ENCODE measurements at regions not wholly inside any gene's neighbourhood (a gene's known extent, or its start where the extent isn't known, plus 50 kb on each side); places are given as distances from the start of the nearest gene placed in this dataset.

GRCh38 chr4:14864365-14865030 lies 137.8 kb upstream of the CPEB2 start:
- intact Hi-C loops (cut with DNase I) = loop anchor here in 1 of 2 donors (10.0 kb wide), 1 partner anchor 130 kb away; no protein-coding TSS in a partner anchor
- 45 to 61% (median 50%) methylated on average over 3 of the region's 3 CpGs for WGBS, 3 donors
- peak in 1 of 4 donors; percentile 24 for ATAC-seq
- DNase-seq = no peak
- Histone ChIP-seq H3K9me3 (no peaks in the 10 kb centered on the region), H3K27ac (no peak overlapping the region), H3K27me3 (ENCODE audit: insufficient read depth in 3 of 3, low read length in 2 of 3) (no peaks in the 10 kb centered on the region), H3K4me3 (no peak overlapping the region), H3K36me3 (ENCODE audit: insufficient read depth in 1 of 2, low read depth in 1 of 2) (no peaks in the 10 kb centered on the region), H3K4me1 (peaks cover 14% of the 10 kb centered on the region)
- no peak for TF ChIP-seq CTCF (IDR thresholded peaks at IDR 0.05)

- no peak for TF ChIP-seq CTCF (IDR thresholded peaks at IDR 0.05)
- Histone ChIP-seq H3K9me3 (no peaks in the 10 kb centered on the region), H3K4me1 (peaks cover 14% of the 10 kb centered on the region), H3K4me3 (no peak overlapping the region), H3K27me3 (ENCODE audit: insufficient read depth in 3 of 3, low read length in 2 of 3) (no peaks in the 10 kb centered on the region), H3K27ac (no peak overlapping the region), H3K36me3 (ENCODE audit: insufficient read depth in 1 of 2, low read depth in 1 of 2) (no peaks in the 10 kb centered on the region)
- ATAC-seq (no peak), DNase-seq (no peak)
- intact Hi-C loops (cut with DNase I) = loop anchor here in 1 of 2 donors (10.0 kb wide), 1 partner anchor 130 kb away; no protein-coding TSS in a partner anchor
- 77 to 87% (median 77%) methylated on average over 5 of the region's 5 CpGs for WGBS, 3 donors
These were observed 137.3 kb upstream of the CPEB2 start for GRCh38 chr4:14865031-14865366.

GRCh38 chr4:14865804-14866203 lies 136.5 kb upstream of the CPEB2 start:
- no peak for TF ChIP-seq CTCF (IDR thresholded peaks at IDR 0.05)
- peaks cover 14% of the 10 kb centered on the region for H3K4me1 ChIP-seq

GRCh38 chr4:14867847-14868246 lies 134.4 kb upstream of the CPEB2 start:
- H3K36me3 ChIP-seq (ENCODE audit: insufficient read depth in 1 of 2, low read depth in 1 of 2) = no peaks in the 10 kb centered on the region
- 33 to 42% (median 33%) methylated on average over 7 of the region's 7 CpGs for WGBS, 3 donors
- H3K4me3 ChIP-seq = no peak overlapping the region
- no peaks in the 10 kb centered on the region for H3K9me3 ChIP-seq
- no peak overlapping the region for H3K27ac ChIP-seq
- DNase-seq (no peak), ATAC-seq (peak in 3 of 4 donors; percentile 26 to 57 (median 52))
- H3K27me3 ChIP-seq (ENCODE audit: insufficient read depth in 3 of 3, low read length in 2 of 3) = no peaks in the 10 kb centered on the region
- H3K4me1 ChIP-seq = peaks cover 13% of the 10 kb centered on the region
- intact Hi-C loops (cut with DNase I) = loop anchor here in 1 of 2 donors (10.0 kb wide), 1 partner anchor 127 kb away; no protein-coding TSS in a partner anchor
- TF ChIP-seq CTCF (IDR thresholded peaks at IDR 0.05) = no peak

More at GRCh38 chr4:14865804-14866203, 136.5 kb upstream of the CPEB2 start:
- intact Hi-C loops (cut with DNase I) = loop anchor here in 1 of 2 donors (10.0 kb wide), 1 partner anchor 129 kb away; no protein-coding TSS in a partner anchor
- no peak overlapping the region for H3K27ac ChIP-seq
- no peaks in the 10 kb centered on the region for H3K27me3 ChIP-seq (ENCODE audit: insufficient read depth in 3 of 3, low read length in 2 of 3)
- ATAC-seq (no peak), DNase-seq (no peak)
- H3K4me3 ChIP-seq = no peak overlapping the region
- no peaks in the 10 kb centered on the region for H3K36me3 ChIP-seq (ENCODE audit: insufficient read depth in 1 of 2, low read depth in 1 of 2)
- H3K9me3 ChIP-seq = no peaks in the 10 kb centered on the region
